ENCODE measurements at regions not wholly inside any gene's neighbourhood (a gene's known extent, or its start where the extent isn't known, plus 50 kb on each side); places are given as distances from the start of the nearest gene placed in this dataset.

- no peak overlapping the region for H3K27ac ChIP-seq
- no peak for DNase-seq (ENCODE audit: low spot score)
- H3K27me3 ChIP-seq (replicated peaks; ENCODE audit: insufficient read depth), result no peaks in the 10 kb centered on the region
- no peaks in the 10 kb centered on the region for H3K36me3 ChIP-seq
- no peaks in the 10 kb centered on the region for H3K9me3 ChIP-seq
- no peak for ATAC-seq (ENCODE audit: insufficient number of reproducible peaks, low FRiP score, low read depth)
- H3K4me1 ChIP-seq (ENCODE audit: control insufficient read depth in 1 of 2, low read depth in 2 of 2), result no peaks in the 10 kb centered on the region
- no peak for TF ChIP-seq CTCF (IDR thresholded peaks at IDR 0.05)
- H3K4me3 ChIP-seq, result no peak overlapping the region
These were observed 188.0 kb upstream of the TCERG1L start for GRCh38 chr10:131499566-131499965.

- Histone ChIP-seq H3K36me3 (no peaks in the 10 kb centered on the region), H3K27ac (no peak overlapping the region), H3K27me3 (replicated peaks; ENCODE audit: insufficient read depth) (no peaks in the 10 kb centered on the region), H3K4me3 (no peak overlapping the region), H3K4me1 (ENCODE audit: control insufficient read depth in 1 of 2, low read depth in 2 of 2) (no peaks in the 10 kb centered on the region), H3K9me3 (no peaks in the 10 kb centered on the region)
- TF ChIP-seq CTCF (IDR thresholded peaks at IDR 0.05), result no peak
- ATAC-seq (ENCODE audit: insufficient number of reproducible peaks, low FRiP score, low read depth), result no peak
- DNase-seq (ENCODE audit: low spot score), result no peak
These were observed 188.7 kb upstream of the TCERG1L start for GRCh38 chr10:131500181-131500580.

GRCh38 chr10:131500892-131501291, 189.4 kb upstream of the TCERG1L start:
- no peak overlapping the region for H3K27ac ChIP-seq
- H3K4me3 ChIP-seq, result no peak overlapping the region
- DNase-seq (ENCODE audit: low spot score) (no peak), ATAC-seq (ENCODE audit: insufficient number of reproducible peaks, low FRiP score, low read depth) (no peak)
- TF ChIP-seq CTCF (IDR thresholded peaks at IDR 0.05), result no peak
- H3K27me3 ChIP-seq (replicated peaks; ENCODE audit: insufficient read depth), result no peaks in the 10 kb centered on the region
- H3K36me3 ChIP-seq, result no peaks in the 10 kb centered on the region
- no peaks in the 10 kb centered on the region for H3K9me3 ChIP-seq
- H3K4me1 ChIP-seq (ENCODE audit: control insufficient read depth in 1 of 2, low read depth in 2 of 2), result no peaks in the 10 kb centered on the region

GRCh38 chr10:131503992-131504391, 192.5 kb upstream of the TCERG1L start:
- H3K4me1 ChIP-seq (ENCODE audit: control insufficient read depth in 1 of 2, low read depth in 2 of 2), result no peaks in the 10 kb centered on the region
- ATAC-seq (ENCODE audit: insufficient number of reproducible peaks, low FRiP score, low read depth) (no peak), DNase-seq (ENCODE audit: low spot score) (no peak)
- no peaks in the 10 kb centered on the region for H3K9me3 ChIP-seq
- no peaks in the 10 kb centered on the region for H3K36me3 ChIP-seq
- no peak for TF ChIP-seq CTCF (IDR thresholded peaks at IDR 0.05)
- H3K27me3 ChIP-seq (replicated peaks; ENCODE audit: insufficient read depth), result no peaks in the 10 kb centered on the region
- no peak overlapping the region for H3K27ac ChIP-seq
- no peak overlapping the region for H3K4me3 ChIP-seq

GRCh38 chr10:131511391-131511790, 199.9 kb upstream of the TCERG1L start:
- DNase-seq (ENCODE audit: low spot score) (no peak), ATAC-seq (ENCODE audit: insufficient number of reproducible peaks, low FRiP score, low read depth) (no peak)
- no peaks in the 10 kb centered on the region for H3K27me3 ChIP-seq (replicated peaks; ENCODE audit: insufficient read depth)
- no peaks in the 10 kb centered on the region for H3K9me3 ChIP-seq
- no peak for TF ChIP-seq CTCF (IDR thresholded peaks at IDR 0.05)
- no peak overlapping the region for H3K4me3 ChIP-seq
- H3K27ac ChIP-seq, result no peak overlapping the region
- H3K4me1 ChIP-seq (ENCODE audit: control insufficient read depth in 1 of 2, low read depth in 2 of 2), result no peaks in the 10 kb centered on the region
- no peaks in the 10 kb centered on the region for H3K36me3 ChIP-seq

Data from thoracic aorta (tissue), 2 donors.